GM21381 (cell line): ENCODE measurements at regions not wholly inside any gene's neighbourhood (a gene's known extent, or its start where the extent isn't known, plus 50 kb on each side); places are given as distances from the start of the nearest gene placed in this dataset.
"Not testable (repeated sequence)": the region's sequence is repeated elsewhere in the genome, so short reads cannot be mapped to it uniquely, and the experiment has no call there.

Source experiments
- ATAC-seq: cut with Tn5 transposase; IDR thresholded peaks from one replicate; pipeline ENCODE4 v1.9.1; 2021; ENCODE audit warnings: mild to moderate bottlenecking, moderate library complexity; ENCODE audit not compliant: unreplicated experiment

GRCh38 chr5:99179206-99179605, 250.4 kb upstream of the CHD1 start:
- ATAC-seq: no peak

DNA sequence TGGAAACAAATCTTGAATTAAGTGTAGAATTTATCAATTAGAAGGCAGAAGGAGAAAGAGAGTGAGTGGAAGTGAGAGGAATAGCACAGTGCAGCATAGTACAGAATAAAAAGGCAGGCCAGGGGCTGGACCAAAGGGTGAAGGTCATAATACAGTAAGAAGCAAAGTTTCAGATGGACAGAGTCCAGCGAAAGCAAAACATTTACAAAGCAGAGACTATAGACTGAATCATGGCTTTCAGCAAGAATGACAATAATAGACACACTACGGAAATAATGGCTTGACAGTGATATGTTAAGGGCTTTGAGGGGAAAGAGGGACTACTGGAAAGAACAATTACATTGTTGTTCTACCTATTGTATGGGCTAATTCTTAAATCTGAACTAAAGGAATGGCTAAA, 249.0 kb upstream of the CHD1 start:
- no peak for ATAC-seq

DNA sequence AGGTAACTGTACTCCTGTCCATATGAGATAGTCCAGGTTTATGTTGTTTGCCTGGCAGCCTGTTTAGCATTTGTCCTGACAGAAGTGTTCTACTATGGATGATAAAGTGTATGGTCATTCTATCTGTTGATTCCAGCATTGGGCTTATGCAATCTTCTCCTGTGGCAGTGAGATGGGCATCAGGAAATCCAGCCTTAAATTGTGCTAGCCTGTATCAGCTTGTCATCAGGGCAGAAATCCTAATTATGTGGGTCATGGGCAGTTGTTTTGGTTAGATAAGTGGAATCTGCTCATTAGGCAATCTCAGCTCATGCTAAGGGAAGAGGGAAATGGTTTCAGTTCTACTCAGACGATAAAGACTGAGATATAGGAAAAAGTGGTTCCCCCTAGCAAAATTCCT, 247.4 kb upstream of the CHD1 start:
- ATAC-seq: no peak

DNA sequence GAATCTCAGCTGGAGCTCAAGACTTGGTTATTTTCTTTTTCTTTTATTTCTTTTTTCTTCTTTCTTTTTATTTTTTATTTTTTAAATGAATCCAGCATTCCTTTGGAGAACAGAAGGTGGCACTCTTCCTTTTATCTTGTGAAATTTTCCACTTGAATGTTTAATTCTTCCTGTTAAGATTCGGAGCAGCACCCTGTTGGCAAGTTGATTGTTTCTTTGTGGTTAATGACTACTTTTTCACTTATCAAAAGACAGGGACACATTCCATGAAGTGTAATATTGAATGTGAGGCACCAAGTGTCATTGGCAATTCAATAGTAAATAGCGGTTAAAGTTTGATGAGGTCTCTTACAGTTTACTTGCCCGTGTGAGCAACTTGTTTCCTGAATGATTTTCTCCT, 240.5 kb upstream of the CHD1 start:
- ATAC-seq: no peak

DNA sequence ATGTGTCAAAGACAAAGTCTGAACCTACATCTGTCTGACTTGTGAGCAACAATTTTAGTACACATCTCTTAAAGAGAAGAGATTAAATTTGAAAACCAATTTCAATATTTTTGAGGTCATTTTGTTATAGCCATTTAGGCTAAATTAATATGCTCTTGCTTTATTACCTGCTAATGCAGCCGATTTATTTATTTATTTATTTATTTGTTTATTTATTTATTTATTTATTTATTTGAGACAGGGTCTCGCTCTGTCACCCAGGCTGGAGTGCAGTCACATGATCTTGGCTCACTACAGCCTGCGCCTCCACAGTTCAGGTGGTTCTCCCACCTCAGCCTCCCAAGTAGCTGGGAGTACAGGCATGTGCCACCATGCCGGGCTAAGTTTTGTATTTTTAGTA, 232.7 kb upstream of the CHD1 start:
- not testable (repeated sequence) for ATAC-seq

DNA sequence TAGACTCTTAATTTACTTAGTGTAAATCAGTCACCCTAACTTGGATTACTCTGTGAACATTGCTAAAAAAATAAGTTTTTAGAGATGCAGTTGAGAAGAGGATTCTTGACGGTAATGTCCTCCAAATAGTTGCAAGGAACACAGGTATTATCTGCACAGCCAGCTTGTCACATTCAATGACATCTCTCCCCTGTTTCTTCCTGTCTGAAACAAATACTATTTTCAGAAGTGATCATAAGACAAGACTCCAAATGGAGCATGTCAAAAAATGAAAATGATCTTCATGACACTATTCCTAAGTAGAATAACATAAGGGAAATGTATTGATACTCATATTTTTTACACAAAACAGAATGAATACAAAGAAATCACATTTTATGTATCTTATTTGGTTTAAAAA, 227.9 kb upstream of the CHD1 start:
- ATAC-seq: no peak

DNA sequence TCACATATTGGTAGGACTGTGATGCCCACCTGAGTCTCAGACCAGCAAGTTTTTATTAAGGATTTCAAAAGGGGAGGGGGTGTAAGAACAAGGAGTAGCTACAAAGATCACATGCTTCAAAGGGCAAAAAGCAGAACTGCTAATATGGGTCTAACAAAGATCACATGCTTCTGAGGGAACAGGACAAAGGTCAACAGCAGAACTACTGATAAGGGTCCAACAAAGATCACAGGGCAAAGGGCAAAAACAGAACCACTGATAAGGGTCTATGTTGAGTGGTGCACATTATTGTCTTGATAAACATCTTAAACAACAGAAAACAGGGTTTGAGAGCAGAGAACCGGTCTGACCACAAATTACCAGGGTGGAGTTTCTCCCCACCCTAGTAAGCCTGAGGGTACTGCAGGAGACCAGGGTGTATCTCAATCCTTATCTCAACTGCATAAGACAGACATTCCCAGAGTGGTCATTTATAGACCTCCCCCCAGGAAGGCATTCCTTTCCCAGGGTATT, 214.5 kb upstream of the CHD1 start:
- not testable (repeated sequence) for ATAC-seq

- no peak for ATAC-seq
Measured at GRCh38 chr5:99141534-99142128, 212.8 kb upstream of the CHD1 start.

DNA sequence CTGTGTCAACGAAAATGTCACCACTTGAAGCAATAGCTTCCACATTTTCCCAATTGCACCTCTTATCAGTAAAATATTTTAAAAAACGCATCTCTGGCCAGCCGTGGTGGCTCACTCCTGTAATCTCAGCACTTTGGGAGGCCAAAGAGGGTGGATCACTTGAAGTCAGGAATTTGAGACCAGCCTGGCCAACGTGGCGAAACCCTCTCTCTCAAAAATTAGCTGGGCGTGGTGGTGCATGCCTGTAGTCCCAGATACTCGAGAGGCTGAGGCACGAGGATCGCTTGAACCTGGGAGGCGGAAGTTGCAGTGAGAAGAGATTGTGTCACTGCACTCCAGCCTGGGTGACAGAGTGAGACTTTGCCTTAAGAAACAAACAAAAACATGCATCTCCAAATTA, 210.1 kb upstream of the CHD1 start:
- no peak for ATAC-seq

DNA sequence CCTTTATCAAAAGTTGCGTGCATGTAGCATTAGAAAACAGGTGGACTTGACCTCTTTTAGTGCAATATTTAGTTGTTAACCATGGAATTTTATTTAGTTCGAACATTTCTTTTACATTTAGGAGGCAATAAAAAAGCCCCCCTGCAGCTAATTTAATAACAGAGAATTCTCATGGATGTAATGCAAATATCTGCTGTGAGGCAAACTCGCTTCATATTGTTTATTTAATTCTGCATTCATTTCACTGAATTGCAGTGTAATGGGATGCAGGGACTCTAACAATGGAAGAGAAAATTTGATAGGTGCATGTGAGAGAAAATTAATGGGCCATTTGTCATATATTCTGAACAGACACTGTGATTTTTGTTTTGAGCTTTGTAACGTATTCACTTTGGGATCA, 205.1 kb upstream of the CHD1 start:
- ATAC-seq: no peak

GRCh38 chr5:99129768-99130501, 201.1 kb upstream of the CHD1 start:
- ATAC-seq: no peak

DNA sequence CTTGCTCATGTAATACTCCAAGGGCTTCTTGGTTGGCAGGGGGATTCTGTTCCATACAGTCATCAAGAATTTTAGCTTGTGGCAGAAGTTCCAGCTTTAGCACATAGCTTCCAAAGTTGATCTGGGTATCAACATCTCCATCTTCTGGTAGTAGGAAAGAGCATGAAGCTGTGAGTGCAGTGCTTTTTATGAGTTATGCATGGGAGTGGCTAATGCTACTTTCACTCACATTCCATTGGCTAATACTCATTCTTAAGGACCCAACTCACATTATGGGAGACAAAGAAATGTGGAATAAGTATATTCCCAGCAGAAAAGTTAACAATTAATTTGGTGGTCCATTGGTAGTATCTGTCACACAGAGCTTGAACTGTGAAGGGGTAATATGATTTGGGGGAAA, 194.2 kb upstream of the CHD1 start:
- ATAC-seq: no peak

DNA sequence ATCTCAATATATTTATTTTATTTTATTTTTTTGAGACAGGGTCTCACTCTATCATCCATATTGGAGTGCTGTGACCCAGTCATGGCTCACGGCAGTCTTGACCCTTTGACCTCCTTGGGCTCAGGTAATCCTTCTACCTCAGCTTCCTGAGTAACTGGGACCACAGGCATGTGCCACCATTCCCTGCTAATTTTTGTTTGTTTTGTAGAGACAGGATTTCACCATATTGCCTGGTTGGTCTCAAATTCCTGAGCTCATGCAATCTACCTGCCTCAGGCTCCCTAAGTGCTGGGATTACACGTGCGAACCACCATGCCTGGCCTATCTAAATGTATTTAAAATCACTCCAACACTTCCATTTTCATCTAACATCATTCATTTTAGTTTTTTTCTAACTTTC, 190.5 kb upstream of the CHD1 start:
- no peak for ATAC-seq

GRCh38 chr5:99116526-99116925, 187.7 kb upstream of the CHD1 start:
- no peak for ATAC-seq

DNA sequence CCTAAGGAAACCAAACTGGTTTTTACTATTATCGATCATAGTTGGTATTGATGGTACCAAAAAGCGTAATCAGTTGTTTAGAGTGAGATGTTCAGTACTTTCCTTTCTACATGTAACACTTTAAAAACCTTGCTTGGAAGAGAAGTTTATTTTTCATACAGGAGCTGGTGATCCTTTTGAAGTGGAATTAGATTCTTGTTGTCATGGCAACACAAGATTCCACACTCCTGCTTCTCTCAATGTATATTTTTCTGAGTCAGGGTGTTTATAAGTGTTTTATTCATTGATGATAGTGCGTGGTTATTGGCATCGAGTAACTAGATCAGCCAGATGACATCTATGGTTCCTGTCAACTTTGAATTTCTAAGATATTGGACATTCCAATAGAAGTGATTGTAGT, 181.1 kb upstream of the CHD1 start:
- ATAC-seq: no peak

DNA sequence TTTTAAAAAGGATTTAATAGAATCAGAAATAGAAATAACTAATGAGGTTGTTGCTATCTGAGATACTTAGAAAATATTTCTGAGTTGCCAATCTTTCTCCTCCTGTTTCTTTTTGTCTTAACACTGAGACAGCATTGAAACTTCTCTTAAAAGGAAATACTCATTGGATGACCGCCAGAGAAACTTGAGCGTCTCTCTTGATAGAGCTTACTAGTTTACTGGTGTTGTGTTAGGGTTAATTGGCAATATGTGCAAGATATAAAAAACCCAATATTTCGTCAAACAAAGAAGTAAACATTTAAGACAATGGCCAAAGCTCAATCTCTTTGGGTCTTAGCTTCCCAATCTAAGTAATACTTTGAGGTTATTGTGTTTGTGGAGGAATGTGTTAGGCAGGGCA, 176.4 kb upstream of the CHD1 start:
- no peak for ATAC-seq

GRCh38 chr5:99104538-99105132, 175.8 kb upstream of the CHD1 start:
- ATAC-seq: no peak

GRCh38 chr5:99102073-99102697, 173.4 kb upstream of the CHD1 start:
- ATAC-seq: no peak

GRCh38 chr5:99099691-99100090, 170.9 kb upstream of the CHD1 start:
- no peak for ATAC-seq

- no peak for ATAC-seq
Measured at GRCh38 chr5:99089822-99090549, 161.2 kb upstream of the CHD1 start.

DNA sequence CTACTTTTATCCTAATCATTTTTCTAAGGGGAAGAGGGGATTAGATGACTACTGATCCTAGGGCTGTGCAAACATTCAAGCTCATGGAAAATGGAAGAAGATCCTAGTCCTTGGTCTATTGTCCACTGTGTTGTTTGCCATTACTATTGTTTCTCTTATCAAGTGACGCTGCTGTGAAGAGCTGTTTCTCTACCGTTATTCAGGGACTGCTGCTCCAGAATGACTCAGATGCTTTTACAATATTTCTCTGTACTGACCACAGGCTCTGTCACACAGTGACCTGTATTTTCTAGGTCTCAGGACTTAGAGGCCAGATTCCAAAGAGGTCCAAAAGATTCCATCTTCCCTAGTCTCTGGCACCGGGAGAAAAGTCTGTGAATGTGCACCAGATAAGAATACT, 159.5 kb upstream of the CHD1 start:
- no peak for ATAC-seq
